ENCODE measurements at regions not wholly inside any gene's neighbourhood (a gene's known extent, or its start where the extent isn't known, plus 50 kb on each side); places are given as distances from the start of the nearest gene placed in this dataset.

- no peak for DNase-seq
Observed at GRCh38 chr14:29310210-29310609, 543.6 kb downstream of the FOXG1 start.

DNA sequence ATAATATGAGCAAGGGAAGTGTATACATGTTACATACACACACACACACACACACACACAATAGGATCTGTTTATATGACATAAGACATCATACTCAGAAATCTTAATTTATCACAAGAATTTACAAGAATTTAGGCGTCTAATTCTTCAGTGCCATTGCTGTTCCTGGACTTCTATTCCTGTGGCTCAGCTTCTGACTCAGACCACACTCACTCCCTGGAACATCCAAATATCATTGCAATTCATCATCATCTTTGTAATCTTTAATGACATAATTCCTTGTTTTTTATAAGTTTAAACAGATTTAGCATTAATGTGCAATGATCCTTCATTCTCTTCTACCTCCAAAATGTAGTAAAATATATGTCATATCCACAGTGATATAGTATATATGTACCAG, 544.2 kb downstream of the FOXG1 start:
- DNase-seq = no peak

DNA sequence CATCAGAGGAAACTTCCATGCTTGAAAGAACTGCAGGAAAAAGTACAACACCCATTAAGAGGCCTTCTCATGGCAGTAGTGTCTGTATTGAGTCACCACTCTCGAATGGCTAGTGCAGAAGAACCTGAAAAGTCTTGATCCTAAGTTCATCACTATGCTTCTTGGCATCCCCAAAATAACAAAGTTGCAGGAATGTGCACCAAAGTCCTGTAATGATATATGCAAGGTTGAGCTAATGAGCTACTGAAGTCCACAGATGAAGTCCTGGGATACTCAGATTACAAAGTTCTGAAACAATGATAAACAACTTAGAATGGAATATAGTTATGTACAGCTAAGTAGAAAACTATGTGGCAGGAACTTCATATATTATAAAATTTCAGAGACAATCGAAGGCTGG, 545.4 kb downstream of the FOXG1 start:
- no peak for DNase-seq

DNA sequence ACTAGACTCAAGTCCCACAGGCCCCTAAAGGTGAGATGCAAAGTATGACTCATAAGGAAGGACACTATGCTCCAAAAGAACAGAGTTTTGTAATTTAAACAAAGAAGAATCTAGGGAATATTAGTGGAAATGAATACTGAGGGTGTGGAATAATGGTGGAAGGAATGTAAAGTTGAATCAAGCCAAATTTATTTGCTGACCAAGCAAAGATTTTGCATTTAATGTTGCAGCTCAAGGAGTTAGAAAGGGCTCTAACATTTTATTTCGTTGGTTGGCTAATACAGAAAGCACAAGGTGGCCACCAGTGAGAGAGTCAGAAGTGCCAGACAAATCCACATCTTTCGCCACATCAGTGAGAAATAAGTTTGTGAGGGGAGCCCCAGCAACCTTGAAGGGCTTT, 550.3 kb downstream of the FOXG1 start:
- no peak for DNase-seq

DNA sequence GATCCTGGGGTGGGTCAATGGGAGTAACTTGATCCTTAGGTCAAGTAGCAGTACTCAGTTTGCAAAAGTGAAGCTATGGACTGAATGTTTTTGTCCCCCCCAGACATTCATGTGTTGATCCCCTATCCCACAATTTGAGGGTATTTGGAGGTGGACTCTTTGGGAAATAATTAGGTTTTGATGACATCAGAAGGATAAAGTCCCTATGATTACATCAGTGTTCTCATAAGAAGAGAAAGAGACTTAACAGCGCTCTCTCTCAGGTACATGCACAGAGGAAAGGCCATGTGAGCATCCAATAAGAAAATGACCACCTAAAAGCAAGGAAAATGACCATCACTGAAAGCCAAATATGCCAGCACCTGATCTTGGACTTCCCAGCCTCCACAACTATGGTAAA, 550.8 kb downstream of the FOXG1 start:
- no peak for DNase-seq

DNA sequence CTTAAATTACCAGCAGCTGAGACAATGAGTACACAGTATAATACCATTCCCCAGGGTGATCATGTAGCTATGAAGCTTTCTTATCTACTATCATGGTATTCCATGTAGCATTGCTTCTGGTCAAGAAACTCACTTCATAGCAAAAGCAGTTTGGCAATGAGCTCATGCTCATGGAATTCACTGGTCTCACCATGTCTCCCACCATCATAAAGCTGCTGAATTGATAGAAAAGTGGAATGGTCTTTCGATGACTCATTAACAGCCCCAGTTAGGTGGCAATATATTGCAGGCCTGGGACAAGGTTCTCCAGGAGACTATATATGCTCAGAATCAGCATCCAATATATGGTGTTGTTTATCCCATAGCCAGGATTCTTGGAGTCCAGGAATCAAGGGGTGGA, 553.7 kb downstream of the FOXG1 start:
- no peak for DNase-seq

DNA sequence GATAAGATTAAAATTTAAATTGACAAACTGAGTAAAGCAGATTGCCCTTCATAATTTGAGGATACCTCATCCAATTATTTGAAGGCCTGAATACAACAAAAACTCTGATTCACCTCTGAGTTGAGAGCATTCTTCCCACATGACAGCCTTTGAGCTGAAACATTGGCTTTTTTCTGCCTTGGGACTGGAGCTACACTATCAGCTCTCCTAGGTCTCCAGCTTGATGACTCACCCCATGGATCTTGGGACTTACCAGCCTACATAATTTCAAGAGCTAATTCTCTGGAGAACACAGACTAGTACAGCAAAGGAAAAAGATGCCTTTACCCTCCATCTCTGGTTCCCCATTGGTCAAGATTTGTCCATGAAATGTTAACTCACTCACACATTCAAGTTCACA, 555.1 kb downstream of the FOXG1 start:
- DNase-seq = no peak

GRCh38 chr14:29339494-29340172, 573.0 kb downstream of the FOXG1 start:
- DNase-seq = no peak

DNA sequence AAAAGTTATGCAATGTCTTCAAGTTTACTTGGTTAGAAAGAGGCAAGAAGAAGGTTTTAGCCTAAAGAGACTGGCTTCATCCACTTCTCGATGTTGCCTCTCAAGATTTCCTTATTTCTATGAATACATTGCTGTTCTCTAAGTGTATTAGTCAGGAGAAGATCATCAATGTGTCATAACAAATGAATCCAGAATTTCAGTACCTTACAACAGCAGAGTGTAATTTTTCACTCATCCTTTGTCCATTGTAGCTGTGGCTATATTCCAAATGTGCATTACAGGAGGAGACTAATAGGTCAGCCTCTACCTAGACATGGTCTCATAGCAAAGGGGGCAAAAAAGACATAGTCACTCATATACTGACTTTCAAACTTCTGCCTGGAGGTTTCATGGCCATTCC, 579.1 kb downstream of the PRKD1 start:
- no peak for DNase-seq

- DNase-seq = no peak
Observed at GRCh38 chr14:29350496-29350895, 577.2 kb downstream of the PRKD1 start.

DNA sequence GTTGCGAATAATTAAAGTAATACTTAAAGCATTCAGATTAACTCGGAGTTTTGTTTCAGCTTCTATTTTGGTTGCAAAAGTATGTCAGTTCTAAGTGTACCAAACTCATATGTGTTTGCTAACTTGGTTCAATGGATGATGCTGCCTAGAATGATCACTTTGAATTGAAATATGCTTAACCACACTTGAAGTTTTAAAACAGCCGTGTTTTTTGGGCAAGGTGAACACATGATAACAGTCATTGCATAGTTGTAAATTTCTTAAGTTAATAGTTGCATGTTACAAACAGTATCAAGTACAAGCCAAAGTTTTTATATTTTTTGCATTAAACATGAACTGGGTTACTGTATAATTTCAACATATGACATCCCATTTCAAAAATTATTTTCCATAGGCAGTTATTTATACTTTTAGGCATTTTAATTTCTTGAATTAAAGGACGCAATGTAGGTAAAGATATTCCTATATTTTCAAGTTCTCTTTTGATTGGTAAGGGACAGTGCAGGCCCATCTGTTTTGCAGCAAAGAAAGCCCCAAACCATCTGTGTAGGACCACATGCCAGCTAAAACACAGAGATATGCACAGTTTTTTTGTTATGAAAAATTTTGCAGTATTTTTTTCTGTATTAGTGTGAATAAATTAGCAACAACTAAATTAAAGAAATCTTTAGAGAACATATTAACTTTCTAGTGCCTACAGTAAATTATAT, 575.5 kb downstream of the PRKD1 start:
- DNase-seq = no peak

- no peak for DNase-seq
Observed at GRCh38 chr14:29352706-29353080, 575.0 kb downstream of the PRKD1 start.

DNA sequence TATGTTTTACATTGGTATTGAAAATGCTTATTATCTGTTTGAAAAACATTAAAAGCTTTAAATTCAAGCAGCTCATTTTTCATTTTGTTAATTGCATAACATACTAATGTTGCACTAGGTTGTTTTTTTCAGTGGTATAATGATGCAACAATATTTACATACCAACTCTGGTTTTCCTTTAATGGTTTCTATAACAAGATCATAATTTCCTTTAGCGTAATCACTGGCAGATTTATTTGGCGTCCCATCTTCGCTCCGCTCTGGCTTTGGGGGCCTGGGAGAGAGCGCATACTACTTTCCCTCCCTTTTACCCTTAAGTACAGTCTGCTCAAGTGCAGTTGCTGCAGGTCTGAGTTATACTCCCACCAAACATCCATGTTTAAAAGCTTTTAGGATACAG, 574.1 kb downstream of the PRKD1 start:
- DNase-seq = no peak

- DNase-seq = no peak
Observed at GRCh38 chr14:29354486-29354885, 573.2 kb downstream of the PRKD1 start.

- no peak for DNase-seq
Observed at GRCh38 chr14:29355331-29355730, 572.3 kb downstream of the PRKD1 start.

DNA sequence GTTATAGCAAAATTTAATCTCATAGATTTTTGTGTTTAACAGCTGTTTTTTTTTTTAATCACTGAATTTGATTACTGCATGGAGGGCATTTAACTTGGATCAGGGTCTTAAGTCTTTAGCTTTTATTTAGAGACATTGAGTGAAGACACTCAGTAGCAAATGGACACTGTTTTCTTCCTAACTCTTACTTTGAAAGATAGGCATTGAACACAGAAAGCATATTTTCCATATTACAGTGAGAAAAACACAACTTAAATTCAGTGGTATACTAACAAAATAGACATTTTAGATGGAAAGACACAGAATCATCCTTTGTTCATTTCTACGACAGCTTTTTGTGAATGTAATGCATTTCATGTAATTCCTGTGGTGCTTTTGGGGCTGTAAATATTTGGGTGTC, 571.8 kb downstream of the PRKD1 start:
- DNase-seq = no peak

GRCh38 chr14:29360656-29361055, 567.0 kb downstream of the PRKD1 start:
- DNase-seq = no peak

- DNase-seq = no peak
Observed at GRCh38 chr14:29370024-29370423, 557.6 kb downstream of the PRKD1 start.

DNA sequence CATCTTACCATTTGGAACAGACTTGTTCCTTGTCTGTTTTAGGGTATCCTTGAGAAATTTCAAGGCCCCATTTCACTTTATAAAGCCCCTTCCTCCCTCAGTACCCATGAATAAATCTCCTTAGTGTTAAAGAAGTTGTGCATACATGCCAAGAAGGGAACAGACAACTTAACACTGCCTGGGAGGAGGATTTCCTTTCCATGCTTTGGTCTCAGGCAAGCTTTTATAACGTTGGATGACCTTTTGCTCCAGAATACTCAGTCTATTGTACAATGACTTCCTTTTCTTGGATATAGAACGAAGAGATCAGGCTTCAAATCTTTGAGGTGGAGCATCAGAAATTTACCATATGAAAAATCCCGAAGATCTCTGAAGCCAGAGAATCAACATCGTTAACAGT, 551.4 kb downstream of the PRKD1 start:
- no peak for DNase-seq

- no peak for DNase-seq
Observed at GRCh38 chr14:29380826-29381225, 546.8 kb downstream of the PRKD1 start.

DNA sequence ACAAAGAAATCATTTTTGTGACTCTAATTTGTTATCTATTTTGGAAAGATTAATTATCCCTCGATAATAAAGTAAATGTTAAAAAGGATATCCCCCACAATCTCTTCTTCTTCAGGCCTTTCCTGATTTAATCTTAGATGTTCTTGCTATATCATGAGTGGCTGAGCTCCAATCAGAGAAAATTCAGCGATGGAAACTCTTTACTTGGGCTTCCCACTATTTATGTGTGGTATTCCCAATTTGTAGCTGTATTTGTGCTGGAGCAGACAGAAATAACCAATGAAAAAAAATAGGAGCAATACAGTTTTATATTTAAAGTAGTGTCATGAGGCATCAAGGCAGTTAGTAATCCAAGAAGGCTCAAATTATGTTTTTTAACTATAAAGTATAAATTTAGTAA, 539.1 kb downstream of the PRKD1 start:
- no peak for DNase-seq

DNA sequence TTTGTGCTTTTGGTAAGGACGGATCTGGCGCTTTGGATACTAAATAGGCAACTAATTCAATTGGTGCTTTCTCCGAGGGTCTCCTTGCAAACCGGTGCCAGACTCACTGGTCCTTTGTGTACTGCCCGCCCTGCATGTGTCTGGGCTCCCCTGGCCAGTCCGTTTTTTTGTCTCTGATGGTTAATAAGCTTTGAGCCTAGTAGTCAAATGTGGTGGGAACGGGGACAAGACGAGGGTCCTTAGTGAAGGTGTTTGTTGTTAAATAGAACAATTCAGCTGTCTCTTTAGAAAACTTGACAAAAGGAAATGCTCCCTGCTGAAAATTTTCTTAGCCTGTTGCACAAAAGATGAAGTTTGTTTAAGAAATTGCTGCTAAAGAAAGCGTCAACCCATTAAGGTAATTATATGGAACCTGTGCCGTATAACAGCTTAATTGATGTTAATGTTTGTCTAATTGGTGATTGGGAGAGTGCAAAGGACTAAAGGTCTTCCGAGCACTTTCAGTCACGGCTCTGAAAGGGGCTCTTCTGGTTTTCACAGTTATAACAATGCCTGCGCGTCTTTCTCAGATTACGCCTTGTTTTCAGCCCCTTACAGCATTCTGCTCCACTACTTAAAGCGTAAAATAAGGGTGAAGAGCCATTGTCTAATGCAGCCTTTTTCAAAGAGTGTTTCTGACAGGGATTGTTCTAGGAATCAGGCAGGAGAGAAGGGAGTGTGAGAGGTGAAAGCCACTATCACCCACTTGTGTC, 537.4 kb downstream of the PRKD1 start:
- no peak for DNase-seq

DNA sequence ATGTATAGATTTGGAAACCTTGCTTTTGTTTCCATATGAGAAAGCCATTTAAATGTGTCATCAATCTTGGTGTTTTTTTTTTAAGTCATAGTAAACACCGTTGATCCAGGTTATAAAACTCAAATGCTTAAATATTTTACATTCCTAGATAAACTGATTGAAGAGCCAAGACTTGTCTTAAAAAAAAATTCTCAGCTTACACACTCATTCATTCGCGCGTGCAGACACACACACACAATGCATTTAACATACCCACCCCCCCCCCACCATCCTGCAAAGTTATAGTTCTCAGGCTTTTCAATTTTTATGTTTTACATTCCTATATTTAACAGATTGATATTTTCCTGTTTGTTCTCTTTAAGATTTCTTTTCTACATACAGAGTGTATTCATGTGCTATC, 536.4 kb downstream of the PRKD1 start:
- no peak for DNase-seq

GRCh38 chr14:29391801-29392200, 535.8 kb downstream of the PRKD1 start:
- DNase-seq = no peak
